ENCODE measurements at regions not wholly inside any gene's neighbourhood (a gene's known extent, or its start where the extent isn't known, plus 50 kb on each side); places are given as distances from the start of the nearest gene placed in this dataset.

GRCh38 chr13:73792796-73793195, 341.4 kb downstream of the KLF12 start:
- no peak overlapping the region for H3K4me3 ChIP-seq (ENCODE audit: low read depth, low read length)
- TF ChIP-seq CTCF (IDR thresholded peaks at IDR 0.05; ENCODE audit: borderline replicate concordance, insufficient read depth, low read depth, low read length) = no peak

GRCh38 chr13:73782450-73783449, 351.5 kb downstream of the KLF12 start:
- no peak overlapping the region for H3K4me3 ChIP-seq (ENCODE audit: low read depth, low read length)
- no peak for TF ChIP-seq CTCF (IDR thresholded peaks at IDR 0.05; ENCODE audit: borderline replicate concordance, insufficient read depth, low read depth, low read length)

GRCh38 chr13:73781384-73781783, 352.8 kb downstream of the KLF12 start:
- no peak for TF ChIP-seq CTCF (IDR thresholded peaks at IDR 0.05; ENCODE audit: borderline replicate concordance, insufficient read depth, low read depth, low read length)
- no peak overlapping the region for H3K4me3 ChIP-seq (ENCODE audit: low read depth, low read length)

GRCh38 chr13:73779881-73780280, 354.3 kb downstream of the KLF12 start:
- no peak for TF ChIP-seq CTCF (IDR thresholded peaks at IDR 0.05; ENCODE audit: borderline replicate concordance, insufficient read depth, low read depth, low read length)
- no peak overlapping the region for H3K4me3 ChIP-seq (ENCODE audit: low read depth, low read length)

GRCh38 chr13:73778242-73778864, 355.9 kb downstream of the KLF12 start:
- TF ChIP-seq CTCF (IDR thresholded peaks at IDR 0.05; ENCODE audit: borderline replicate concordance, insufficient read depth, low read depth, low read length) = no peak
- no peak overlapping the region for H3K4me3 ChIP-seq (ENCODE audit: low read depth, low read length)

GRCh38 chr13:73777134-73777533, 357.1 kb downstream of the KLF12 start:
- H3K4me3 ChIP-seq (ENCODE audit: low read depth, low read length) = no peak overlapping the region
- no peak for TF ChIP-seq CTCF (IDR thresholded peaks at IDR 0.05; ENCODE audit: borderline replicate concordance, insufficient read depth, low read depth, low read length)

Data from GM12875 (cell line).